ENCODE measurements at regions not wholly inside any gene's neighbourhood (a gene's known extent, or its start where the extent isn't known, plus 50 kb on each side); places are given as distances from the start of the nearest gene placed in this dataset.

- no peaks in the 10 kb centered on the region for H3K36me3 ChIP-seq (ENCODE audit: control insufficient read depth, insufficient read depth, low read length)
- BruUV-seq (replicated peaks), result no TSS peak
- H3K4me3 ChIP-seq (ENCODE audit: low read depth, low read length), result no peak overlapping the region
- peaks cover 14% of the 10 kb centered on the region for H3K4me1 Mint-ChIP-seq (ENCODE audit: low read depth, unreplicated experiment)
- ChIA-PET POLR2A (no interaction called here), CTCF (no interaction called here)
- no peak for DNase-seq
- H3K9me3 Mint-ChIP-seq (ENCODE audit: unreplicated experiment), result no peaks in the 10 kb centered on the region
- H3K4me1 ChIP-seq, result no peaks in the 10 kb centered on the region
- peak overlapping the region; percentile 13 for H3K4me3 Mint-ChIP-seq (ENCODE audit: unreplicated experiment)
- no peaks in the 10 kb centered on the region for H3K27me3 Mint-ChIP-seq (ENCODE audit: insufficient read depth, unreplicated experiment)
- no peak for TF ChIP-seq CTCF (IDR thresholded peaks at IDR 0.05; ENCODE audit: insufficient read depth in 1 of 2, low read depth in 1 of 2, low read length in 1 of 2, severe bottlenecking in 1 of 2, unreplicated experiment in 1 of 2)
- intact Hi-C loops (cut with micrococcal nuclease; ENCODE audit: unreplicated experiment), result no loop called here
- H3K27ac Mint-ChIP-seq (ENCODE audit: unreplicated experiment), result no peak overlapping the region
- no peaks in the 10 kb centered on the region for H3K9me3 ChIP-seq
- H3K27me3 ChIP-seq (replicated peaks; ENCODE audit: control insufficient read depth, insufficient read depth, low read length), result no peaks in the 10 kb centered on the region
- no peaks in the 10 kb centered on the region for H3K36me3 Mint-ChIP-seq (ENCODE audit: insufficient read depth, unreplicated experiment)
These were observed 117.9 kb upstream of the SGK1 start for GRCh38 chr6:134435814-134436280.

DNA sequence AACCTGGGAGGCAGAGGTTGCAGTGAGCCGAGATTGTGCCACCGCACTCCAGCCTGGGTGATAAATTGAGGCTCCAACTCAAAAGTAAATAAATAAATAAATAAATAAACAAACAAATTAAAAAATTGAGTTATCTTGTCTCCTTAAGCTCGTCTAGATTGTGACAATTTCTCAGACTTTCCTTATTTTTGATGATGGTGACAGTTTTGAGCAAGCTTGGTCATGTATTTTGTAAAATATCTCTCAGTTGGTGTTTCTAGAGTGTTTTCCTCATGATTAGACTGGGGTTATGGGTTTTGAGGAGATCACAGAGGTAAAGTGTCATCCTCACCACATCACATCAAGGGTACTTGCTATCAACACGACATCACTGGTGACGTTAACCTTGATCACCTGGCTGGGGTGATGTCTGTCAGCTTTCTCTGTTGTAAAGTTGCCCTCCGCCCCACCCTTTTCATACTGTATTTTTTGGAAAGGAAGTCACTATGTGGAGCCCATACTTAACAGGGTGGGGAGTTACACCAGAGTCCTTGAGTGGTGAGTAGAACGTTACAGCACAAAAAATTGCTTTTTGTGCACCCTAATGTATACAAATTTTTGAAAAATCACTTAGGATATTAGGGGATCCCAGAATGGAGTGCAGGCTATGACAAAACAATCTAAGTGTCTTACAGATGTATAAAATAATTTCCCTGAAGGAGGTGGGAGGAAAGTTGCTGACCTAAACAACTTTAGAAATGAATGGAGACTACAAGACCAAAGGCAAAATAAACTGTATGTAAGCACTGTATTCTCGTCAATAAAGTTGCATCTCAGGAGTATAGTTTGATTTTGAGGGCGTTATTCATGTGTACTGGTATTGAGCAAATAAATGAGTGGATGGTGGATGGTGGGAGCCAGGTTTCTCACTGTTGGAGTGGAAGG, 116.4 kb upstream of the SGK1 start:
- no peaks in the 10 kb centered on the region for H3K9me3 ChIP-seq
- no peak for DNase-seq
- no TSS peak for BruUV-seq (replicated peaks)
- no peaks in the 10 kb centered on the region for H3K27me3 Mint-ChIP-seq (ENCODE audit: insufficient read depth, unreplicated experiment)
- no peak overlapping the region for H3K4me3 Mint-ChIP-seq (ENCODE audit: unreplicated experiment)
- no peak overlapping the region for H3K4me3 ChIP-seq (ENCODE audit: low read depth, low read length)
- no peaks in the 10 kb centered on the region for H3K4me1 ChIP-seq
- CTCF ChIA-PET, result no interaction called here
- H3K36me3 ChIP-seq (ENCODE audit: control insufficient read depth, insufficient read depth, low read length), result no peaks in the 10 kb centered on the region
- no peak for TF ChIP-seq CTCF (IDR thresholded peaks at IDR 0.05; ENCODE audit: insufficient read depth in 1 of 2, low read depth in 1 of 2, low read length in 1 of 2, severe bottlenecking in 1 of 2, unreplicated experiment in 1 of 2)
- H3K27ac Mint-ChIP-seq (ENCODE audit: unreplicated experiment), result no peak overlapping the region
- intact Hi-C loops (cut with micrococcal nuclease; ENCODE audit: unreplicated experiment), result no loop called here
- H3K9me3 Mint-ChIP-seq (ENCODE audit: unreplicated experiment), result no peaks in the 10 kb centered on the region
- POLR2A ChIA-PET, result no interaction called here
- H3K4me1 Mint-ChIP-seq (ENCODE audit: low read depth, unreplicated experiment), result peaks cover 14% of the 10 kb centered on the region
- H3K36me3 Mint-ChIP-seq (ENCODE audit: insufficient read depth, unreplicated experiment), result no peaks in the 10 kb centered on the region
- H3K27me3 ChIP-seq (replicated peaks; ENCODE audit: control insufficient read depth, insufficient read depth, low read length), result no peaks in the 10 kb centered on the region

DNA sequence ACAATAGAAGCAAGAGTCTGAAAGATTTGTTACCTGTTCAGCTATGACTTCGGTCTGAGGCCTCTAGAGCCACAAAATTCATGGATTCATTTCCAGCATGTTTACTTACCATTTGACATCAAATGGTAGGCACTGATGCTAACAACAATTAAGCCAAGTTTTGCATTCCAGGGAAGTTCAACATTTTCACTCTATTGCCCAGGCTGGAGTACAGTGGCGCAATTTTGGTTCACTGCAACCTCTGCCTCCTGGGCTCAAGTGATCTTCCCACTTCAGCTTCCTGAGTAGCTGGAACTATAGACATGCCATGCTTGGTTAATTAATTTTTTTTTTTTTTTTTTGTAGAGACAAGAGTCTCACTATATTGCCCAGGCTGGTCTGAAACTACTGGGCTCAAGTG, 114.1 kb upstream of the SGK1 start:
- H3K9me3 ChIP-seq, result no peaks in the 10 kb centered on the region
- CTCF ChIA-PET, result interaction anchor here (0.6 kb wide), 1 partner anchor 82 kb away, joined by 3 read pairs; no protein-coding TSS in a partner anchor
- Mint-ChIP-seq H3K27me3 (ENCODE audit: insufficient read depth, unreplicated experiment) (no peaks in the 10 kb centered on the region), H3K4me3 (ENCODE audit: unreplicated experiment) (no peak overlapping the region), H3K27ac (ENCODE audit: unreplicated experiment) (no peak overlapping the region), H3K36me3 (ENCODE audit: insufficient read depth, unreplicated experiment) (no peaks in the 10 kb centered on the region), H3K9me3 (ENCODE audit: unreplicated experiment) (no peaks in the 10 kb centered on the region), H3K4me1 (ENCODE audit: low read depth, unreplicated experiment) (peaks cover 14% of the 10 kb centered on the region)
- no peak for TF ChIP-seq CTCF (IDR thresholded peaks at IDR 0.05; ENCODE audit: insufficient read depth in 1 of 2, low read depth in 1 of 2, low read length in 1 of 2, severe bottlenecking in 1 of 2, unreplicated experiment in 1 of 2)
- H3K27me3 ChIP-seq (replicated peaks; ENCODE audit: control insufficient read depth, insufficient read depth, low read length), result no peaks in the 10 kb centered on the region
- H3K4me3 ChIP-seq (ENCODE audit: low read depth, low read length), result no peak overlapping the region
- POLR2A ChIA-PET, result no interaction called here
- no peaks in the 10 kb centered on the region for H3K4me1 ChIP-seq
- intact Hi-C loops (cut with micrococcal nuclease; ENCODE audit: unreplicated experiment), result no loop called here
- no peak for DNase-seq
- H3K36me3 ChIP-seq (ENCODE audit: control insufficient read depth, insufficient read depth, low read length), result no peaks in the 10 kb centered on the region
- BruUV-seq (replicated peaks), result no TSS peak

All from Caco-2 (cell line).